ENCODE measurements at regions not wholly inside any gene's neighbourhood (a gene's known extent, or its start where the extent isn't known, plus 50 kb on each side); places are given as distances from the start of the nearest gene placed in this dataset.

- Mint-ChIP-seq H3K27me3 (no peaks in the 10 kb centered on the region), H3K4me3 (no peak overlapping the region), H3K4me1 (no peaks in the 10 kb centered on the region), H3K9me3 (no peaks in the 10 kb centered on the region), H3K36me3 (no peaks in the 10 kb centered on the region), H3K27ac (no peak overlapping the region)
- CTCF ChIA-PET = no interaction called here
- DNase-seq = no peak
Measured at GRCh38 chr13:86673931-86674431, 874.8 kb upstream of the SLITRK6 start.

GRCh38 chr13:86681223-86681622, 882.0 kb upstream of the SLITRK6 start:
- DNase-seq = no peak
- no peaks in the 10 kb centered on the region for H3K27me3 Mint-ChIP-seq
- no peaks in the 10 kb centered on the region for H3K4me1 Mint-ChIP-seq
- no peaks in the 10 kb centered on the region for H3K36me3 Mint-ChIP-seq
- CTCF ChIA-PET = no interaction called here
- peaks cover 5% of the 10 kb centered on the region for H3K9me3 Mint-ChIP-seq
- H3K4me3 Mint-ChIP-seq = no peak overlapping the region
- no peak overlapping the region for H3K27ac Mint-ChIP-seq

- no peaks in the 10 kb centered on the region for H3K36me3 Mint-ChIP-seq
- no peaks in the 10 kb centered on the region for H3K4me1 Mint-ChIP-seq
- CTCF ChIA-PET = no interaction called here
- peaks cover 5% of the 10 kb centered on the region for H3K9me3 Mint-ChIP-seq
- H3K4me3 Mint-ChIP-seq = no peak overlapping the region
- no peak for DNase-seq
- no peak overlapping the region for H3K27ac Mint-ChIP-seq
- H3K27me3 Mint-ChIP-seq = no peaks in the 10 kb centered on the region
Measured at GRCh38 chr13:86684402-86684801, 885.2 kb upstream of the SLITRK6 start.

GRCh38 chr13:86689911-86690310, 890.7 kb upstream of the SLITRK6 start:
- CTCF ChIA-PET = no interaction called here
- Mint-ChIP-seq H3K36me3 (no peaks in the 10 kb centered on the region), H3K4me3 (no peak overlapping the region)

DNA sequence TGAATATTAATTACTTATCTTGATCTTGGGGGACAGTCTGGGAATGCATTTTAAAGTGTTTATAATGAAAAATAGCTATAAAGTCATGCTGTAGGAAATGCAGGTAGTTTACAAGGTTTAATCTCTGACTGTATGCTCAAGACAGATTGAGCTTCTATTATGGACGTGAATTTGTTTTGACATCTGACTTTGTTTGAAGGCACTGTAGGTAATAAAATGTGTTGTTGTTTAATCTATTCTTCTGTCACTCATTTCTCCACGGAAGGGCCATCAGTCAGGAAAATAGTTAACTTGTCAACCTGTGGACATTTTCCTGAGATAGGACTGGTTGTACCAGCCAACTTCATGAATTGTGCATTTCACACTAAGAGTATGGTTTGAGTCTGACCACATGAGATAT, 893.1 kb upstream of the SLITRK6 start:
- no peaks in the 10 kb centered on the region for H3K4me1 Mint-ChIP-seq
- CTCF ChIA-PET = no interaction called here
- H3K27me3 Mint-ChIP-seq = no peaks in the 10 kb centered on the region
- peaks cover 4% of the 10 kb centered on the region for H3K9me3 Mint-ChIP-seq
- H3K4me3 Mint-ChIP-seq = no peak overlapping the region
- H3K36me3 Mint-ChIP-seq = no peaks in the 10 kb centered on the region
- H3K27ac Mint-ChIP-seq = no peak overlapping the region
- no peak for DNase-seq

More at GRCh38 chr13:86689911-86690310, 890.7 kb upstream of the SLITRK6 start:
- Mint-ChIP-seq H3K27ac (no peak overlapping the region), H3K4me1 (no peaks in the 10 kb centered on the region), H3K9me3 (no peaks in the 10 kb centered on the region), H3K27me3 (no peaks in the 10 kb centered on the region)
- no peak for DNase-seq

DNA sequence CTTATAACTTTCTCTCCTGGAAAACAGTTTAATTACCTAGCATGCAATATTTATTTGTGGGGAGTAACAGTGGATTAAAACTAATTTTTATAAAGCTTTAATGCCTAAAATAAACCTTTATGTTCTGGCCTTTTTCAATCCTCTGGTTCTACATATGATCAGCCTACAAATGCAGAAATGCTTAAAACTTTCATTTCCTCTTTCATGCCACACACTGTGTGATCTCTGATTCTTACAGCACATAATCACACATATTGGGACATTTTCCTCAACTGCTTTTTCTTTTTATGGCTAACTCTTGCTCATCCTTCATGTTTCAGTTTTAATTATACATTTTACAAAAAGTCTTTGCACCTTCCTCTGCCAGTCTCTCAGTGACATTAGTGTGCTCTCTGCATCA, 910.8 kb upstream of the SLITRK6 start:
- Mint-ChIP-seq H3K27me3 (no peaks in the 10 kb centered on the region), H3K4me3 (no peak overlapping the region), H3K36me3 (no peaks in the 10 kb centered on the region), H3K27ac (no peak overlapping the region), H3K9me3 (peaks cover 6% of the 10 kb centered on the region), H3K4me1 (no peaks in the 10 kb centered on the region)
- CTCF ChIA-PET = no interaction called here
- DNase-seq = no peak

GRCh38 chr13:86710896-86711295, 911.7 kb upstream of the SLITRK6 start:
- Mint-ChIP-seq H3K4me1 (no peaks in the 10 kb centered on the region), H3K27me3 (no peaks in the 10 kb centered on the region)

DNA sequence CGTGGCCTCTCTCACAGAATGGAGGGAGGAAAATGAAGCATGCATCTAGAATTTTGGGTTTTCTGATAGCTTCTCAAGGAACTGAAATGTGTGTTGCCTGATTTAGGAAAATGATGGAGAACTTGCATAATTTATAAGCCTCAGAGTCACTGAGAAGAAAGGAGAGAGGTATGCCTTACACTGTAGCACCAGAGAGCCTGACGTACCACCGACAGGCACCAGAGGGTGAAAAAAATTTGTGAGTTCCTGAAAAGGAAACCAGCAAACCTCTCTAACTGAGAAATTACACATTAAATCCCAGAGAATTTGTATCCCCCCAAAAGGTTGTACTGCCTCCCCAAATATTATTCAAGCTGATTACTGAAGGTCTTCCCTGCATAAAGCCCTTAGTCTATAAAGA, 915.3 kb upstream of the SLITRK6 start:
- Mint-ChIP-seq H3K27me3 (no peaks in the 10 kb centered on the region), H3K4me3 (no peak overlapping the region), H3K36me3 (no peaks in the 10 kb centered on the region), H3K9me3 (peaks cover 9% of the 10 kb centered on the region), H3K27ac (no peak overlapping the region), H3K4me1 (no peaks in the 10 kb centered on the region)
- CTCF ChIA-PET = no interaction called here
- DNase-seq = no peak

More at GRCh38 chr13:86710896-86711295, 911.7 kb upstream of the SLITRK6 start:
- Mint-ChIP-seq H3K36me3 (no peaks in the 10 kb centered on the region), H3K27ac (no peak overlapping the region), H3K9me3 (peaks cover 9% of the 10 kb centered on the region), H3K4me3 (no peak overlapping the region)
- no peak for DNase-seq
- CTCF ChIA-PET = no interaction called here

DNA sequence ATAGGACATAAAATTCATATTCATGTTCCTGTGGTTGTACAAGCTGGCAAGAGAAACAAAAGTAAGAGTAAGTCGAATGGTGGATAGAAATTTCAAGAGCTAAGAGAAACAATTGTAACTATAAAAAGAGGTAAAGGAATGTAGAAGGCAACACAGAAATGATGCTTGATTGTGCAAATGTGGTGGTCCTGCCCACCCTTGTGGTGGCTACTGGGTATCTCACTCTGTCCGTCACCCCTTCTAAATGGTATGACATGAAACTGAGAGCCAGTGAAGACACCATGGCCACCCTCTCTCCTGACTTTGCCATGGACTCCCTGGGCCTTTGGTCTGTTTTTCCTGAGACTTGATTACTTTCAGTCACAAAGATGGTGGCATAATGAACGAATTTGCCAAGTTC, 925.9 kb upstream of the SLITRK6 start:
- Mint-ChIP-seq H3K9me3 (peaks cover 10% of the 10 kb centered on the region), H3K4me1 (no peaks in the 10 kb centered on the region), H3K27ac (no peak overlapping the region), H3K4me3 (no peak overlapping the region), H3K27me3 (no peaks in the 10 kb centered on the region), H3K36me3 (no peaks in the 10 kb centered on the region)
- CTCF ChIA-PET = no interaction called here
- DNase-seq = no peak

DNA sequence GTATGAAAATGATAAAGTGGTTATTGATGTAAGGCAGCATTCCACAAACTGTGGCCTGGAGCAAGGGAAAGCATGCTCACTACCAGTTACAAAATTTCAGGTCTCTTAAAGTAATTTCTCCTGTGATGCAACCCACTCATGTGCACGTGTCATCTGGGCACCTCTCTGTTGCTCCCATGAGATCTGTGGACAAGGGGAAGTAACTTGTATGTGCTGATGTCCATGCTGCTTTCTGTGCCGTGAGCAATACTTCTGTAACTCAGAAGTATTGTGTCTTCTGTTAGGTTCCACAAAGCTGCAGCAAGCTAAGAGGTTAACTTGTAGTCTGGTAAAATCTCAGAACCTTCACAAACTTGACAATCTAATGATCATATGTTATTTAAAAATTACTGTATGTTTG, 930.0 kb upstream of the SLITRK6 start:
- Mint-ChIP-seq H3K4me3 (no peak overlapping the region), H3K27ac (no peak overlapping the region), H3K9me3 (peaks cover 10% of the 10 kb centered on the region), H3K27me3 (no peaks in the 10 kb centered on the region), H3K36me3 (no peaks in the 10 kb centered on the region), H3K4me1 (no peaks in the 10 kb centered on the region)
- CTCF ChIA-PET = no interaction called here
- DNase-seq = no peak

DNA sequence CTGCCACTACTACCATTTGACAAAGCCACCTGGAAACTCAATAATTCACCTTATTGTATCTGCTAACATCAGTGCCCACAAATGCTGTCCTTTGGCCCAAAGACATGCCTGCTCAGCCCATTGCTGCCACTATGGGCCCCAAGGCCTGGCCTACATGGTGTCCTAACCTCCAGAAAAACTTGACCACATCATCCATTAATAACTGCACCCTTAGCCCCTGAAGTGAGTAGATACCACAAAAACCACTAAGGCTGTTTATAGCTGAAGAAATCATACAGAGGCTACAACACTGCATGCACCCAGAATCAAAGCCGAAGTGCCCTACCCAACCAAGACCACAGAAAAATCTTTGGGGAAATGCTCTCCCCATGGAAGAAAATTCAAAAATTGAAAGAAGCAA, 932.8 kb upstream of the SLITRK6 start:
- Mint-ChIP-seq H3K4me3 (no peak overlapping the region), H3K4me1 (no peaks in the 10 kb centered on the region), H3K36me3 (no peaks in the 10 kb centered on the region), H3K27me3 (no peaks in the 10 kb centered on the region), H3K9me3 (peaks cover 10% of the 10 kb centered on the region), H3K27ac (no peak overlapping the region)
- DNase-seq = no peak
- CTCF ChIA-PET = no interaction called here

GRCh38 chr13:86737334-86737932, 933.7 kb upstream of the SLITRK5 start:
- Mint-ChIP-seq H3K36me3 (no peaks in the 10 kb centered on the region), H3K27ac (no peak overlapping the region), H3K9me3 (peaks cover 9% of the 10 kb centered on the region), H3K4me1 (no peaks in the 10 kb centered on the region), H3K27me3 (no peaks in the 10 kb centered on the region), H3K4me3 (no peak overlapping the region)
- CTCF ChIA-PET = no interaction called here
- DNase-seq = no peak

DNA sequence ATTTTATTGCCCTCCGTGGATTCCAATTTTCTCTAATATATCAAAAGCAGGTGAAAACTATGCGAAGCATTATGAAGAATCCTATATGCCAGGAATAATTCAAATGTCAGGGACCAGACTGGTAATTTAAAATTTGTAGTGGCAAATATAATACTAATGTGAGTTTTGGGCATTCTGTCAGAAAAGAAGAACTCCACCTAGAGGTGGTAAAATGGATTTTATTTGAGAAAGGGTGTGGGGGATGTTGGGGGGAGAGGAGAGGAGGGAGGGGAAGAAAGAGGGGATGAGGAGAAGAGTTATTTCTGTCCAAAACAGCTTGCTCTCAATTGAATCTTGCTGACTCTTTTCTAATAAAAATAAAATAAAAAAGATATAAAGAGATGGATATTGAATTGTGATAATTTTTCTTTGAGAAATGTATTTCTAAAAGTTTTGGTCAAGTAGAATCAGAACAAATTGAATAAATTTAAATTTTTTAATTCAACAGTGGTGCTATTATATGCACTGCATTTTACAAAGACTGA, 929.3 kb upstream of the SLITRK5 start:
- no peaks in the 10 kb centered on the region for H3K27me3 Mint-ChIP-seq
- no peak overlapping the region for H3K27ac Mint-ChIP-seq
- no peak overlapping the region for H3K4me3 Mint-ChIP-seq
- H3K4me1 Mint-ChIP-seq = no peaks in the 10 kb centered on the region
- peaks cover 7% of the 10 kb centered on the region for H3K9me3 Mint-ChIP-seq
- H3K36me3 Mint-ChIP-seq = no peaks in the 10 kb centered on the region
- CTCF ChIA-PET = no interaction called here
- DNase-seq = no peak

- no peak for DNase-seq
- H3K27ac Mint-ChIP-seq = peak overlapping the region; percentile 74
Measured at GRCh38 chr13:86757236-86757978, 913.8 kb upstream of the SLITRK5 start.

DNA sequence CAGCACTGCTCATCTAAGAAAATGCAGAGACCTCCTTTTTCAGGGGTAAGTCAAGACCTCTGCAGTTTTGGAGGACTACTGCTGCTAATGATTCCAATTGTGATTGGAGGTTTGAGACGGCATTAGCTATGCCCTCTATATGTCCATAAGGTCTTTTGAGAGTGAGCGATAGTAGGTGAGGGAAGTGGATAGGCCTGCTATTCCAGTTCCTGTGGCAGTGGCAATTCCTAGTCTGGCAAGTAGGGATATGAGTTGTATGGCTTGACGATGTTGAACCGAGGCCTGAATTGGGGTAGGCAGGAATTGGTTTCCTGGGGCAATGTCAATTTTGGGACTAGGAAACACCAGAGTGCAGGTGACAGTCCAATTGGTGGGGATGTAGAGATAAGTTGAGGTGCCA, 913.1 kb upstream of the SLITRK5 start:
- no peak for DNase-seq
- Mint-ChIP-seq H3K36me3 (no peaks in the 10 kb centered on the region), H3K4me1 (no peaks in the 10 kb centered on the region), H3K9me3 (peaks cover 46% of the 10 kb centered on the region), H3K27ac (peak overlapping the region; percentile 31), H3K27me3 (no peaks in the 10 kb centered on the region), H3K4me3 (no peak overlapping the region)
- CTCF ChIA-PET = no interaction called here

More at GRCh38 chr13:86757236-86757978, 913.8 kb upstream of the SLITRK5 start:
- Mint-ChIP-seq H3K36me3 (no peaks in the 10 kb centered on the region), H3K4me3 (no peak overlapping the region), H3K27me3 (no peaks in the 10 kb centered on the region), H3K4me1 (no peaks in the 10 kb centered on the region), H3K9me3 (peaks cover 39% of the 10 kb centered on the region)
- CTCF ChIA-PET = no interaction called here
